A673 (cell line): ENCODE measurements at regions not wholly inside any gene's neighbourhood (a gene's known extent, or its start where the extent isn't known, plus 50 kb on each side); places are given as distances from the start of the nearest gene placed in this dataset.

Experiments
- BruUV-seq: library from RNA; stranded (reverse); fragments of 400-500 nt; replicated peaks from 2 replicates; lab custom pipeline; 2021; lab: Mats Ljungman, UMichigan
- CTCF ChIA-PET: fragments of 300-600 bp; sonication (Branson Sonifier 250); formaldehyde crosslinking; loops from one replicate; lab custom pipeline; 2022; ENCODE audit warnings: antibody characterized with exemption; lab: Charles Lee
- POLR2A ChIA-PET: fragments of 300-600 bp; sonication (Branson Sonifier 250); formaldehyde crosslinking; loops from one replicate; lab custom pipeline; 2022; ENCODE audit warnings: antibody characterized with exemption; ENCODE audit not compliant: low non-redundant PET; lab: Charles Lee
- DNase-seq: peaks from one replicate; pipeline ENCODE4 v3.0.0-alpha.2; 2015; ENCODE audit warnings: low spot score
- H3K27ac ChIP-seq: fragments of 200-600 bp; sonication (generic); 2 replicates; pipeline ENCODE4 v1.5.1; 2016; ENCODE audit warnings: mixed run types, low read depth, mild to moderate bottlenecking, mixed read lengths, antibody characterized with exemption, low read length; ENCODE audit not compliant: poor library complexity, severe bottlenecking
- H3K27me3 ChIP-seq: fragments of 200-600 bp; sonication (generic); replicated peaks from 2 replicates; pipeline ENCODE4 v1.6.1; 2017; ENCODE audit warnings: mixed run types, low read depth, mild to moderate bottlenecking, mixed read lengths, antibody characterized with exemption, low read length; ENCODE audit not compliant: insufficient read depth, poor library complexity
- H3K36me3 ChIP-seq: fragments of 200-600 bp; sonication (generic); 2 replicates; pipeline ENCODE4 v1.6.1; 2016; ENCODE audit warnings: mixed run types, mild to moderate bottlenecking, mixed read lengths, antibody characterized with exemption, low read length; ENCODE audit not compliant: insufficient read depth, poor library complexity, severe bottlenecking
- H3K4me1 ChIP-seq: fragments of 200-600 bp; sonication (generic); 2 replicates; pipeline ENCODE4 v1.6.1; 2017; ENCODE audit warnings: mixed run types, mild to moderate bottlenecking, mixed read lengths, antibody characterized with exemption, low read length; ENCODE audit not compliant: insufficient read depth, poor library complexity, severe bottlenecking
- H3K4me3 ChIP-seq: fragments of 200-600 bp; sonication (generic); 2 replicates; pipeline ENCODE4 v1.5.1; 2016; ENCODE audit warnings: low read depth, mixed run types, mild to moderate bottlenecking, mixed read lengths, low read length; ENCODE audit not compliant: poor library complexity, severe bottlenecking
- H3K9me3 ChIP-seq: fragments of 200-600 bp; sonication (generic); 2 replicates; pipeline ENCODE4 v1.6.1; 2016; ENCODE audit warnings: mixed run types, low read depth, mild to moderate bottlenecking, mixed read lengths, antibody characterized with exemption, low read length; ENCODE audit not compliant: poor library complexity, severe bottlenecking
- EZH2 ChIP-seq: fragments of 200-600 bp; sonication (generic); IDR thresholded peaks from 2 replicates; pipeline ENCODE4 v1.6.1; 2017; ENCODE audit warnings: borderline replicate concordance, low read depth, mild to moderate bottlenecking, mixed read lengths, antibody characterized with exemption, low read length; ENCODE audit not compliant: poor library complexity, severe bottlenecking
- intact Hi-C: fragments of 100-400 bp; cut with micrococcal nuclease; formaldehyde crosslinking; loops from one replicate; pipeline ENCODE4 v1.10.0; 2022; ENCODE audit not compliant: unreplicated experiment
- TF ChIP-seq, protein P1 (sequence below): fragments of 300-800, 200-600 bp; sonication (generic); conservative IDR thresholded peaks from 2 replicates; pipeline ENCODE4 v1.5.1; 2017; ENCODE audit warnings: low read depth, mild to moderate bottlenecking, antibody characterized with exemption, low read length, moderate library complexity, mixed read lengths

DNA sequence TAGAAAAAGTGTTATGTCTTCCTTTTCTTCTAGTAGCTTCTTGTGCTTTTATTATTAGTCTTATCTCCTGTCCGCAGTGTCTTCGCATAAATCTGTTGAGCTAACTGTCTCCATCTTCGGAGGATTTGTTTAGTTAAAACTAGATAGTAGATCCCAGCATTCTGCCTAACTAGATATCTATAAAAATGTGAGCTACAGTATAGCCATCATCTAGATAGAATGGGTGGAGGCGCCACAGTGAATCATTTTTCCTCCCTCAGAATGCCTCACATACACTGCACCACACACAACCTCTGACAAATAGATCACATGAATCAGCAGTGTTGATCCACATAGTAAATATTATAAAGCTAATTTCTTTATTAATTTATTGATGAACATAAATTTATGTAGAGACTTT, 220.3 kb upstream of the GAS1 start:
- intact Hi-C loops: no loop called here
- Histone ChIP-seq H3K27ac (no peak overlapping the region), H3K4me1 (no peaks in the 10 kb centered on the region), H3K4me3 (no peak overlapping the region), H3K36me3 (no peaks in the 10 kb centered on the region), H3K9me3 (no peaks in the 10 kb centered on the region), H3K27me3 (no peaks in the 10 kb centered on the region)
- TF ChIP-seq, protein P1, sequence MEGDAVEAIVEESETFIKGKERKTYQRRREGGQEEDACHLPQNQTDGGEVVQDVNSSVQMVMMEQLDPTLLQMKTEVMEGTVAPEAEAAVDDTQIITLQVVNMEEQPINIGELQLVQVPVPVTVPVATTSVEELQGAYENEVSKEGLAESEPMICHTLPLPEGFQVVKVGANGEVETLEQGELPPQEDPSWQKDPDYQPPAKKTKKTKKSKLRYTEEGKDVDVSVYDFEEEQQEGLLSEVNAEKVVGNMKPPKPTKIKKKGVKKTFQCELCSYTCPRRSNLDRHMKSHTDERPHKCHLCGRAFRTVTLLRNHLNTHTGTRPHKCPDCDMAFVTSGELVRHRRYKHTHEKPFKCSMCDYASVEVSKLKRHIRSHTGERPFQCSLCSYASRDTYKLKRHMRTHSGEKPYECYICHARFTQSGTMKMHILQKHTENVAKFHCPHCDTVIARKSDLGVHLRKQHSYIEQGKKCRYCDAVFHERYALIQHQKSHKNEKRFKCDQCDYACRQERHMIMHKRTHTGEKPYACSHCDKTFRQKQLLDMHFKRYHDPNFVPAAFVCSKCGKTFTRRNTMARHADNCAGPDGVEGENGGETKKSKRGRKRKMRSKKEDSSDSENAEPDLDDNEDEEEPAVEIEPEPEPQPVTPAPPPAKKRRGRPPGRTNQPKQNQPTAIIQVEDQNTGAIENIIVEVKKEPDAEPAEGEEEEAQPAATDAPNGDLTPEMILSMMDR: no peak
- no peak for TF ChIP-seq EZH2
- no peak for DNase-seq
- no TSS peak for BruUV-seq
- ChIA-PET POLR2A (no interaction called here), CTCF (no interaction called here)

DNA sequence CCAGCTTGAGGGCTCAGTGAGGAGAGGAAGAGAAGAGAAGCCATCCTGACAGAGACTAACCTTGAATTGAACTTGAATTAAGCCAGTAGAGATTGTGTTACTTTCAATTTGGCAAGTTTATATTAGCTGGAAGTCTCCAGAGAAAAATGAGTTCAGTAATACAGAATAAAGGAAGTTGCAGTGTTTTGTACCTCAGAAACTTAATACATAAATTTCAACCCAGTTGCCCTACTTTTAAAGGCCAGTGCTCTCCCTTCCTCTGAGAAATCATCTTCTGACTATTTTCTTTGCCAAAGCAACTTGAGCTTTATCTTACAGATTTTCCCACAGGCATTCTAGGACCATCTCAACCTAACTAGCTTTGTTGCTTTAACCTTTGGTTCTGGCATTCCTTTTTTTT, 231.0 kb upstream of the GAS1 start:
- Histone ChIP-seq H3K36me3 (no peaks in the 10 kb centered on the region), H3K4me1 (no peaks in the 10 kb centered on the region), H3K27me3 (no peaks in the 10 kb centered on the region), H3K4me3 (no peak overlapping the region), H3K9me3 (no peaks in the 10 kb centered on the region), H3K27ac (no peak overlapping the region)
- intact Hi-C loops: no loop called here
- ChIA-PET POLR2A (no interaction called here), CTCF (no interaction called here)
- no TSS peak for BruUV-seq
- DNase-seq: no peak
- TF ChIP-seq, protein P1: no peak
- no peak for TF ChIP-seq EZH2

DNA sequence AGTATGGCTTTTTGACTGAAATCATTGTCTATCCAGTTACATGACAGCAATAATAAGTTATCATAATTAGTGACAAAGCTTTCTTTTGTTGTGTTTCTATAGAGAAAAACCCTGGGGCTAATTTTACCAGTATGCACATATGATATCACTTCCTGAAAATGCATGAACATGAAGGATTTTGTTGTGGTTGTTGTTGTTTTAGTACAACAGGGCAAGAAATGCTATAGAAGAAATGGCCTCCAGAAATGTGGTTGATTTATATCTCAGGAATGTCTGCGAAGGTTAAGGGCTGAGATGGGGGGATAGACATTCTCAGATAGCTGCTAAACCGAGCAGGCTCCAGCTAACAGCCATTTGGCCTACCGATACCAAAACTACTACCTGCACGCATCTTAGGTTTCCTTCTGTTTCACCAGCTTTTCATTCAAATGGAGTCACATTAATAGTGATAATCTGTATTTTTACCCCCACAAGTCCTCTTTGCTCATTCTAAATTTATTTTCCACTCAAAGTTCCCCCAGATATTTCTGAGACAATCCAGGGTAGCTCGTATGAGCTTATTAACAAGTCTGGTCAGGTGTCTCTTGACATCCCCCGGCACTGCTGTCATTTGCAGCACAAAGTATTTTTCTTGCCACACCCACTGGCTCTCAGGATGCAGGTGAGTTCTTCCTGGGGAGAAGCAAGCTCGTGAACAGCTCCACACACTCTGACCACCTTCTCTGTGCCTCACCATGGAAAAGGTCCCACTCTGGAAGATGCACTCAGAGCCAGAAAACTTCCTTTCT, 232.4 kb upstream of the GAS1 start:
- Histone ChIP-seq H3K36me3 (no peaks in the 10 kb centered on the region), H3K27me3 (no peaks in the 10 kb centered on the region), H3K27ac (no peak overlapping the region), H3K4me1 (no peaks in the 10 kb centered on the region), H3K9me3 (no peaks in the 10 kb centered on the region), H3K4me3 (no peak overlapping the region)
- intact Hi-C loops: no loop called here
- no peak for TF ChIP-seq EZH2
- TF ChIP-seq, protein P1: no peak
- POLR2A ChIA-PET: no interaction called here
- DNase-seq: peak; percentile 25
- CTCF ChIA-PET: no interaction called here
- no TSS peak for BruUV-seq
